WI38 (cell line): ENCODE measurements at regions not wholly inside any gene's neighbourhood (a gene's known extent, or its start where the extent isn't known, plus 50 kb on each side); places are given as distances from the start of the nearest gene placed in this dataset.
A peak's percentile ranks its signal among the peaks of the same experiment; 100 is the strongest.

Experiments used
- H3K4me3 ChIP-seq: 2 replicates; pipeline ENCODE4 v1.5.1; 2011; ENCODE audit warnings: low read depth, mild to moderate bottlenecking, control low read depth, low read length
- TF ChIP-seq, protein P1 (sequence below): IDR thresholded peaks from 2 replicates; pipeline ENCODE4 v1.5.1; 2012; ENCODE audit warnings: low read depth, mild to moderate bottlenecking, control low read depth, low read length

DNA sequence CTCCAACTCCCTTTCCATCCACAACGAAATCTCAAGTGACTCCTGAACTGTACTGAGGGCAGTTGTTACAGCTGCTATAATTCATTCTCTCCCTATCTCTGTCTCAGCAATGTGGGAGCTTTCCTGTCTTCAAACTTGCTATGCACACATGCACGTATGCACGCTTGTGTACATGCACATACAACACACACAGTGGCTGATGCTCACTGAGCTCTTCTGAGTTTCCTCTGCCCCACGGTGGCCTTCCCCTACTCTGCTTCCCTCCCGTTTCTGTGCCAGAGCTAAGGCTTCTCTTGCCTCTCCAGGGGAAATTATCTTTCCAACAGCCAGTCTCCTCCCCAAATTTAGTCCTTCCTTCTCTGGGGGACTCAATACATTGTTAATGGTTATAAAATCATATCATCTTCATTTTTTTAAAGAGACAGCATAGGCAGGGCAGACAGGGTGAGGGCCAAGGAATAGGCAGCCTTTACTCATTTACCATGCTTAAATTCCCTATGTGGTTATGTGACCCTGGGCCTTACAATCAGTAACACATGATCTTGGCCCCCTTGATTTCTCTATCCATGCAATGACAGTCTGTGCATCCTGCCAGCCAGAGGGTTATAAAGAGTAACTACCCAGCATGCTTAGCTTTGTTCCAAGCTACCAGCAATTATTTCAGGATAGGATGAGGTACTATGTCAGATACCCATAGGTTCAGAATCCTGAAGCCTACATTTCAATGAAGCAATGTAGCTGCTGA lies 111.9 kb upstream of the HMGA2 start:
- TF ChIP-seq, protein P1, sequence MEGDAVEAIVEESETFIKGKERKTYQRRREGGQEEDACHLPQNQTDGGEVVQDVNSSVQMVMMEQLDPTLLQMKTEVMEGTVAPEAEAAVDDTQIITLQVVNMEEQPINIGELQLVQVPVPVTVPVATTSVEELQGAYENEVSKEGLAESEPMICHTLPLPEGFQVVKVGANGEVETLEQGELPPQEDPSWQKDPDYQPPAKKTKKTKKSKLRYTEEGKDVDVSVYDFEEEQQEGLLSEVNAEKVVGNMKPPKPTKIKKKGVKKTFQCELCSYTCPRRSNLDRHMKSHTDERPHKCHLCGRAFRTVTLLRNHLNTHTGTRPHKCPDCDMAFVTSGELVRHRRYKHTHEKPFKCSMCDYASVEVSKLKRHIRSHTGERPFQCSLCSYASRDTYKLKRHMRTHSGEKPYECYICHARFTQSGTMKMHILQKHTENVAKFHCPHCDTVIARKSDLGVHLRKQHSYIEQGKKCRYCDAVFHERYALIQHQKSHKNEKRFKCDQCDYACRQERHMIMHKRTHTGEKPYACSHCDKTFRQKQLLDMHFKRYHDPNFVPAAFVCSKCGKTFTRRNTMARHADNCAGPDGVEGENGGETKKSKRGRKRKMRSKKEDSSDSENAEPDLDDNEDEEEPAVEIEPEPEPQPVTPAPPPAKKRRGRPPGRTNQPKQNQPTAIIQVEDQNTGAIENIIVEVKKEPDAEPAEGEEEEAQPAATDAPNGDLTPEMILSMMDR: no peak
- no peak overlapping the region for H3K4me3 ChIP-seq

DNA sequence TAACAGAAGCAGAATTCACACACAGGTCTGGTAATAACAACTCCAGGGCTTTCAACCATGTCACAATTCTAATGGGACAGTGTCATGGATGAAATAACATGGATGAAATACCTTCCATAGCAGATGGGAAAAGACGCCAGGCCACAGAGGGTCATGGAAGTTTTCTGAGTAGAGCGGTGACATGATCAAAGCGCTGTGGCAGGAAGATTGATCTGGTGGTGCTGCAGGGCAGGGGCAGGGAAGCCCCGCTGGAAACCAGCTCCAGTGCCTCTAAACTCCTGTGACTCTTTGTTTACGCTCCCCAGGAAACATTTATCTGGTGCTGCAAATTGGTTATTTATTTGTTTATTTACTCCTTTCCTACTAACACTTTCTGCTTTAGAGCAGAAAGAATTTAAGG lies 108.3 kb upstream of the HMGA2 start:
- TF ChIP-seq, protein P1: no peak
- H3K4me3 ChIP-seq: no peak overlapping the region

DNA sequence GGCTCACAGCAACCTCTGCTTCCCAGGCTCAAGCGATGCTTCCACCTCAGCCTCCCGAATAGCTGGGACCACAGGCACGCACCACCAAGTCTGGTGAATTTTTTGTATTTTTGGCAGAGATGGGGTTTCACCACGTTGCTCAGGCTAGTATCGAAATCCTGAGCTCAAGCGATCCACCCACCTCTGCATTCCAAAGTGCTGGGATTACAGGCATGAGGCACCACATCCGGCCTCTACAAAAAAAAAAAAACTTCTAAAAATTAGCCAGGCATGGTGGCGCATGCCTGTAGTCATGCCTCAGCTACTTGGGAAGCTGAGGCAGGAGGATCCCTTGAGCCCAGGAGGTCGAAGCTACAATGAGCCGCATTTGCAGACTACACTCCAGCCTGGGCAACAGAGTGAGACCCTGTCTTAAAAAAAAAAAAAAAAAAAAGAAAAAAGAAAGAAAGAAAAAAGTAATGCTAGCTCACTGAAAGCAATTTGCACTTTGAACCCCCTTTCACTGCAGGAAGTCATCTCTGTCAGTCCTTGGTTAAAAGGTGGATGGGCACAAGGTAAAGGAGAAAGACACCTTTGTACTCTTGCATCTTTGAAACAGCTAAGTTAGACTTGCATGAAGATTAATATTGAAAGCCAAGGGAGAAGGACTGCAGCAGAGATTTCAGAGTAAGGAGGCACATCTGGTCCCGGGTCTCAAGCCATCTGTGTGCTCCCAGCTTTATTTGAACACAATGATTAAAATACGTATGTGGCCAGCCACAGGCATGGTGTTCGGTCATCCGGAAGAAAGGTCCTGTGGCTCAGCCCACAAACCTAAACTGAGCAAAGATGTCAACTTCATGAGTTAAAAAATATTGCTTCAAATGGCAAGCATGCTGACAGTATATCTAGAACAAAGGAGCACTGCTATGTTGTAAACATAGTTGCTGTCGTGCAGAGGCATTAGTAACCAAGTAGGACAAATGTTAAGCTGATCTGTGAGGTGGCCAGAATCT lies 103.8 kb upstream of the HMGA2 start:
- TF ChIP-seq, protein P1: no peak
- H3K4me3 ChIP-seq: no peak overlapping the region

DNA sequence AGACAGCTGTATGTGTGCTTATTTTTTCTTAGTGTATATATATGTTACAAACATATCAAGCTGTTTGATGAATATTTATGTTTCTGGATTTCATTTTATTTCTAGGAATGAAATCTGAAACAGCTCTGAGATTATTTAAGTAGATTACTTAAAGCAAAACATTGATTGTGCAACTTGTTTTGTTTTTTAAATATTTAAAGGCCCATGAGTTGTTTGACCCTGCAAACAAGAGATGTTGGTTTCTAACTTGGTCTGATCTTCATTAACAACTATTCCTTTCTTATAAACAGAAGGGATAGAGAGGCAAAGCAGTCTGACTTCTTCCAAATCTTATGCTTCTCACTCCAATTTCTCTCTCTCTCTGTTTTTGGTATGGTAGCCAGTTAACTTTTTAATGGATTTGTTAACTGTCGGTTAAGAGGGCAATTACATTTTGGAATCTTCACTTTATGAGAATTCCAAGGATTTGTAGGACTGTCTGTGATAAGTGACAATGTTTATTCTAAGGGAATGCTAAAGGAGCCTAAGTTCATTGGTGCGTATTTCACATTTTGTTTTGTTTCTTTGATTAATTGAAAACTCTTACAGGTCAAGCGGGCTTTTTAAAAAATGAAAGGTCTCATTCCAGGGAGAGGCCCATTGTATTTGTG lies 102.6 kb upstream of the HMGA2 start:
- TF ChIP-seq, protein P1: no peak
- H3K4me3 ChIP-seq: no peak overlapping the region

DNA sequence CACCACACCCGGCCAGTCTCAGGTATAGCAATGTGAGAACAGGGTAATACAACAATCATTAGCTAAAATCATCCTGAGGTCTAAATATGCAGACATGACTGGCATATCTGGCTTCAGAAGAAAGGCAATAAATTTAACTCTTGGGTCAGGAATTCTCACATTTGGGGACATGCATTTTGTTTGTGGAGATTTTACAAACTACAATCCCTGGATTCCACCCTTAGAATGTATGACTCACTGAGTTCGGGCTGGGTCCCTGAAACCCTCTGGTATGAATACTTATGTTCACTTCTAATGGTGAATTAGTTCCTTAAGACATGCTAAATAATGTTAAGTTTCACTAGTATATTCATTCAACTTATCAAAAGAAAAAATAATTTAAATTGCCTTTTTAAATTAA lies 98.9 kb upstream of the HMGA2 start:
- TF ChIP-seq, protein P1: no peak
- H3K4me3 ChIP-seq: no peak overlapping the region

DNA sequence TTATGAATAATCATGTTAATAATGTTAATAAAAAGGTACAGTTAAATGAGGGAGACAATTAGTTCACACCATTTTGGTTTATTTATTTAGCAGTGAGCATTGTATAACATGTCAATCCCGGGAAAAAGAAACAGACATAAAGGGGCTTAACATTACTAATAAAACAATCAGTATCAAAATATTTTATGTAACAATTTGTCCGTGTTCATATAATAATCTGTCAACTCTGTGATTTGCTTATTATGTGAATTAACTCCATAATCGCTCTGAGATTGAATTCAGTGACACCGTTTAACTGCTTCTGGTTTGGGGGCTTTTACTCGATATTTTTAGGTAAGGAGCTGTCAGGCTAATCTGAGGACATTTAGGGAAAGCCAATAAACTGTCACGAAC lies 95.8 kb upstream of the HMGA2 start:
- peak overlapping the region; percentile 45 for H3K4me3 ChIP-seq

More for the DNA sequence above, 95.8 kb upstream of the HMGA2 start:
- TF ChIP-seq, protein P1: no peak
